ENCODE measurements at regions not wholly inside any gene's neighbourhood (a gene's known extent, or its start where the extent isn't known, plus 50 kb on each side); places are given as distances from the start of the nearest gene placed in this dataset.

DNA sequence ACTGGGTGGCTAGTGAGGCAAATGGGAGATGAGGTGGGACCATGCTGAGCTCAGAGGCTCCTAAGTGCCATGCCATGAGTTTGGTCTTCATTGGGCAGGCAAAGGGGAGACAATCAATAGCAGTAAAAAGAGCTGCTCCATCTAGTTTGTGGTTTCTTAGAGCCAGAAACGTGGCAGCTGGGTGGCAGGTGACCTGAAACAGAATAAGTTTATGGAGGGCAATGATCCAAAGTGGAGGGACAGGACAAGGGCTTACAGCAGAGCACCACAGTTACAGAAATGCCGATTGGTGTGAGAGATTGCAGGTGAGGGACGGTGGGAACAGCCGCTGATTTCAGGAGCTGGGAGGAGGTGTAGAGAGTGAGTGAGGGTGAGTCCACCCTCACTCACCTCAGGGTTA is 237.0 kb downstream of the LPIN1 start:
- TF ChIP-seq, protein P1, sequence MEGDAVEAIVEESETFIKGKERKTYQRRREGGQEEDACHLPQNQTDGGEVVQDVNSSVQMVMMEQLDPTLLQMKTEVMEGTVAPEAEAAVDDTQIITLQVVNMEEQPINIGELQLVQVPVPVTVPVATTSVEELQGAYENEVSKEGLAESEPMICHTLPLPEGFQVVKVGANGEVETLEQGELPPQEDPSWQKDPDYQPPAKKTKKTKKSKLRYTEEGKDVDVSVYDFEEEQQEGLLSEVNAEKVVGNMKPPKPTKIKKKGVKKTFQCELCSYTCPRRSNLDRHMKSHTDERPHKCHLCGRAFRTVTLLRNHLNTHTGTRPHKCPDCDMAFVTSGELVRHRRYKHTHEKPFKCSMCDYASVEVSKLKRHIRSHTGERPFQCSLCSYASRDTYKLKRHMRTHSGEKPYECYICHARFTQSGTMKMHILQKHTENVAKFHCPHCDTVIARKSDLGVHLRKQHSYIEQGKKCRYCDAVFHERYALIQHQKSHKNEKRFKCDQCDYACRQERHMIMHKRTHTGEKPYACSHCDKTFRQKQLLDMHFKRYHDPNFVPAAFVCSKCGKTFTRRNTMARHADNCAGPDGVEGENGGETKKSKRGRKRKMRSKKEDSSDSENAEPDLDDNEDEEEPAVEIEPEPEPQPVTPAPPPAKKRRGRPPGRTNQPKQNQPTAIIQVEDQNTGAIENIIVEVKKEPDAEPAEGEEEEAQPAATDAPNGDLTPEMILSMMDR (IDR thresholded peaks at IDR 0.05; ENCODE audit: low read depth, low read length): no peak
- TF ChIP-seq EZH2phosphoT487 (IDR thresholded peaks at IDR 0.05; ENCODE audit: low read depth): no peak
